ENCODE measurements at regions not wholly inside any gene's neighbourhood (a gene's known extent, or its start where the extent isn't known, plus 50 kb on each side); places are given as distances from the start of the nearest gene placed in this dataset.

DNA sequence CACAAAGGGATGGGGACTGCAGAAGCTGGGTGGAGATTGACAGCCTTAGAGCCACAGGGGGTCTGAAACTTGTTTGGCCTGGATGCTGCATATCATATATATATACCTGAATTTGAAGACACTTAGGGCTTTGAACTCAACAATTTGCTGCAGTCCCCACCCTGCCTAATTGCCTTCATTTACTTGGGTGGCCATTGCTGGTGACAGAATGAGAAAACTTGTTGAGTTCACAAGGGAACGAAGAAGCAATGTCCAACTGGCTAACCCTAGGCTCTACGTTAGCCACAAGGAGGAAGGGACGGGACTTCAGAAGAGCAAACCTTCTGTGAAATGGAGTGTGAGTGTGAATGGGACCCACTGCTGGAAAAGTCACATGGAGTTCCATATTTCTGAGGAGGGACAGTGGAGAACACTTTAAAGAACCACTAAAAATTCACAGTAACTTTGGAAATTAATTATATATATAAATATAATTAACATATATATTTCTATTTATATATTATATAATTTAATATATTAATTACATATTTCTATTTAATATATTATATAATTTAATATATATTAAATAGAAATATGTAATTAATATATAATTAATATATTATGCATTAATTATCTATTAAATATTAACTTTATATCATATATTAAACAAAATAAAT, 215.3 kb upstream of the SOX9 start:
- Histone ChIP-seq H3K23me2 (ENCODE audit: low read depth, low read length) (no peaks in the 10 kb centered on the region), H3K4me1 (replicated peaks in 1 of 4; ENCODE audit: control insufficient read depth in 3 of 4, insufficient read depth in 4 of 4, low read length in 3 of 4) (no peaks in the 10 kb centered on the region), H4K5ac (ENCODE audit: insufficient read length, low read depth, low read length) (no peak overlapping the region), H3K36me3 (ENCODE audit: control insufficient read depth in 2 of 4, insufficient read depth in 4 of 4, low read length in 3 of 4) (no peaks in the 10 kb centered on the region), H2BK15ac (ENCODE audit: low read length) (no peak overlapping the region), H2BK20ac (ENCODE audit: low read length) (no peak overlapping the region), H2BK120ac (replicated peaks; ENCODE audit: low read depth, low read length) (no peak overlapping the region), H3K23ac (ENCODE audit: insufficient read length) (no peak overlapping the region), H4K8ac (ENCODE audit: extremely low read depth, insufficient read depth, low read length) (no peak overlapping the region), H3K56ac (replicated peaks; ENCODE audit: insufficient read length, low read depth, low read length) (no peak overlapping the region), H3K9ac (replicated peaks in 1 of 4; ENCODE audit: extremely low read depth in 1 of 4, low read depth in 3 of 4, low read length in 3 of 4) (no peak overlapping the region), H3K4me2 (ENCODE audit: insufficient read depth in 1 of 2, low read depth in 2 of 2, low read length in 2 of 2) (no peak overlapping the region), H4K20me1 (replicated peaks in 1 of 2; ENCODE audit: control insufficient read depth in 1 of 2, insufficient read depth in 2 of 2, low read length in 2 of 2) (no peaks in the 10 kb centered on the region), H3K79me1 (ENCODE audit: low read depth, low read length) (no peaks in the 10 kb centered on the region), H2BK5ac (ENCODE audit: low read depth, low read length) (no peak overlapping the region), H2AK5ac (ENCODE audit: low read depth, low read length) (no peak overlapping the region), H3K4me3 (ENCODE audit: extremely low read depth in 1 of 4, insufficient read depth in 2 of 4, low read depth in 3 of 4, low read length in 4 of 4) (no peak overlapping the region), H3K9me3 (ENCODE audit: insufficient read depth in 2 of 2, low read depth in 1 of 2, low read length in 1 of 2) (no peaks in the 10 kb centered on the region), H3K14ac (ENCODE audit: insufficient read length) (no peak overlapping the region), H3K27me3 (replicated peaks in 1 of 4; ENCODE audit: control insufficient read depth in 3 of 4, extremely low read depth in 1 of 4, insufficient read depth in 3 of 4, low read length in 3 of 4) (no peaks in the 10 kb centered on the region), H3K18ac (ENCODE audit: extremely low read depth, low read length) (no peak overlapping the region), H4K91ac (replicated peaks; ENCODE audit: insufficient read length, low read length) (no peak overlapping the region), H3K27ac (ENCODE audit: low read depth, low read length) (no peak overlapping the region), H2BK12ac (ENCODE audit: low read depth, low read length) (no peak overlapping the region), H2AFZ (ENCODE audit: low read length) (no peak overlapping the region), H3K79me2 (ENCODE audit: control insufficient read depth in 1 of 2, insufficient read depth in 2 of 2, low read length in 2 of 2) (no peaks in the 10 kb centered on the region), H3K4ac (replicated peaks; ENCODE audit: insufficient read length, low read depth, low read length) (no peak overlapping the region)
- ChIA-PET CTCF (ENCODE audit: partially characterized antibody) (interaction anchor here (0.6 kb wide), 1 partner anchor 440 kb away, joined by 3 read pairs; no protein-coding TSS in a partner anchor), POLR2A (ENCODE audit: partially characterized antibody) (no interaction called here)
- 98% methylated on average over 3 of the region's 3 CpGs; no CpG with 5 or more reads in 1 of the 2 experiments for WGBS, 2 experiments (ENCODE audit: extremely low coverage in 1 of 2, insufficient coverage in 1 of 2, insufficient read length in 1 of 2, insufficient replicate concordance in 2 of 2, low coverage in 1 of 2, low lambda C conversion rate in 2 of 2, missing lambda C conversion rate in 1 of 2)
- FAIRE-seq (no peak), DNase-seq (ENCODE audit: low read depth in 1 of 2, low spot score in 2 of 2) (no peak)
- TF ChIP-seq SIN3A (conservative IDR thresholded peaks at IDR 0.05 in 1 of 2, IDR thresholded peaks at IDR 0.05 in 1 of 2; ENCODE audit: low read depth in 1 of 2, low read length in 2 of 2), result no peak
- no peak for TF ChIP-seq YY1 (IDR thresholded peaks at IDR 0.05; ENCODE audit: low read depth, low read length)
- no peak for TF ChIP-seq HDAC2 (IDR thresholded peaks at IDR 0.05; ENCODE audit: borderline replicate concordance in 1 of 2, low read depth in 2 of 2, low read length in 2 of 2)
- no peak for TF ChIP-seq TCF12 (IDR thresholded peaks at IDR 0.05; ENCODE audit: low read depth, low read length)
- TF ChIP-seq CHD1 (IDR thresholded peaks at IDR 0.05; ENCODE audit: low read depth, low read length), result no peak
- TF ChIP-seq SRF (IDR thresholded peaks at IDR 0.05; ENCODE audit: low read depth, low read length), result no peak
